NCI-H524 (cell line): ENCODE measurements at regions not wholly inside any gene's neighbourhood (a gene's known extent, or its start where the extent isn't known, plus 50 kb on each side); places are given as distances from the start of the nearest gene placed in this dataset.

Source experiments
- DNase-seq, 2 experiments: peaks; one replicate each; lab custom pipeline; 2025; lab: John Stamatoyannopoulos, UW

DNA sequence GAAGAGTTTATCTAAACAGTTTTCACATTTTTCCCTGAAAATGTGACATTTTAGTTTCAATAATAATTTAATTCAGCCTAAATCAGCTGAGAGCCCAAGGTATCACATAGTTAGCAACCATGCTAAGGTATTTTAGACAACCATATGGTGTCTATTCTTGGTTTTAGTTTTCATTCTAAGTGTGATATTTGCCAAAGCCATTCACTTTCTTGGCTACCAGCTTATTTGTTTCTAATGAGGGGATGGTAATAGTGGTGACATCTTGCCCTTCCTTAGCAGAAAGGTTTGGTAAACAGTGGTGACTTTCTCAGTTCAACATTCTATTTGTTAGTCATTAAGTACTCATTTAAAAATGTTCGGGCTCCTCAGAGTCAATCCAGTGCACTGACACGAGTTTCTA is 854.9 kb upstream of the HTR2C start:
- no peak for DNase-seq

DNA sequence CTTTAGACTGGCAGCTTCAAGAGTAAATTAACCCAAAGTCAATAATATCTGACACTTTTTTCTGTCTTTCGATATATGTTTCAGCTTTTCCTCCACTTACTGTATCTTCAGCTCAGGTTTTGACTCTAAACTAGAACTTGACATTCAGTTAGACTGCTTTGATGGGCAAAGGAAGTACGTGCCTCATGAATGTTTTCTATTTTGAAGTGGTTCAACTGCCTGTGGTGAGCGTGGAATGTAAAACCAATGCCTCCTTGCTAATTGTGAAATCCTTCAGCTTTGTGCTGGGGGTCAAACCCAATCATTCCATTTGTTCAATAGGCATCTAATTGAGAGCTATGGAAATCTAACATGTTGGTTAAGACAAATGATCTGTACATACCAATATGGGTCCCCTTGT is 857.0 kb upstream of the HTR2C start:
- DNase-seq: no peak

DNA sequence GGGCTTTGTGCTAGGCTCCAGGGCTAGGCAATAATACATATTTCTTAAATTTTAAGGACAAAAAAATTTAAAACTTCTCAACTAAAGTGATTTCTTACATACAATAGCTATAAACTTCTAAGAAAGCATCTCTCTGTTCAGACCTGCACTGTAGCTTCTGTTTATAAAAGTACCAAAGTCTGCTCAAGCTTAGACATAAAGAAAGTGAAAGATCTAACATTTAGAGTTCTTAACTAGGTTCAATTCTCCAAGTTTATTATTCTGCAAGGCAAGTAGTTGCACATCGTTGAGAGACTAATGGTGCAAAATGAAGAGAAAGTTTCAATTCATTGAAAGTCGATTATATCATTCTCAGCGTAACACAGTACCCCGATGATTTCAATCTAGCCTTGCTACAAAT is 857.4 kb upstream of the HTR2C start:
- no peak for DNase-seq

DNA sequence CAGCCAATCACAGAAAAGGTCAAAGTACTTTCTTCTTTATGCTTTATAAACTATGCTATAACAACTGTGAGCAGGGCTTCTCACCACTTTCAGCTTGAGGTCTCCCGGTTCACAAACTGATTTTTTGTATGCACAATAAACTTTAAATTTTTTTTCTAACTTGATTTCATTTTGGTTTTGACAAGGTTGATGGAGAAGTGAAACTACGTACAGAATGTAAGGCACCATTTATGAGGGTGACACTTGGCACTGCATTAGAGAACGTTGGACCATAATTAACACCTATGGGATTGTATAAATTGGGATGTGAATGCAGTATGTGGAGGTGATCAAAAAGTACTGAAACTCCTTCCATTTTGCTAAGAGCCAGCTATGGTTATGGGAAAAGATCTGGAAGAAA is 857.9 kb upstream of the HTR2C start:
- DNase-seq: no peak

DNA sequence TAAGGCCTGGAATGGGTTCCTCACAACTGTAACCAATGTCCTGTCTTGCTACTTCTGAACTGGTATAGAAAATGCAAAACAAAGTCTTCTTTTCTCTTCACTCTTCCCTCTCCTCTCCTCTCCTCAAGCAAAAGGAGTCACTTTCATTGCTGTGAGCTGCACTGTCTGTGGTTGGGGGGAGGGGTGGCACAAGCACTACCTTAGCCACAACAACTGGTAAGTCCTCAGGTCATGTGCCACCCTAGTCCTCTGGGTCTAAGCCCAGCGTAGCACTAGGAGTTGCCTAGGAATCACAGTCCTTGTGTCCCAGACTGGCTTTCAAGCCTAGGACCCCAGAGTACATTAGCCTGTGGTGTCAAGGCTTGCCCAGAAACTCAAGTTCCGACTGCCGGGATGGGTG is 859.3 kb upstream of the AMOT start:
- no peak for DNase-seq

DNA sequence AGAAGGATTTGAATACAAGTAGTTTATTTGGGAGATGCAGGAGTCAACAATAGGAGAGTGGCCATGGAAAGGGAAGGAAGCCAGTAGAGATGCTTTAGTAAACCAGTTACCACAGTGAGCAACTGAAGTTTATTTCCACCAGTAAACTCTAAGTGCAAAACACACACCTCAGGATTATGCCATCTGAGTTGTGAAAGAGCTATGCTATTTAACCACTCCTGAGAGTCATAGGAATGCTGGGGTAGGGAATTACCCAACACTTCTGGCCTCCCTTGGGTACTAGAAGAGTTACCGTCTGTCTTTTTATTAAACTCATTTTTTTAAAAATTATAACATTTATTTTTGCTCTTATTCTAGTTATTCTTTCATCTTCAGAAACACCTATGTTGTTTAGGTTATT is 834.6 kb upstream of the AMOT start:
- DNase-seq: no peak

DNA sequence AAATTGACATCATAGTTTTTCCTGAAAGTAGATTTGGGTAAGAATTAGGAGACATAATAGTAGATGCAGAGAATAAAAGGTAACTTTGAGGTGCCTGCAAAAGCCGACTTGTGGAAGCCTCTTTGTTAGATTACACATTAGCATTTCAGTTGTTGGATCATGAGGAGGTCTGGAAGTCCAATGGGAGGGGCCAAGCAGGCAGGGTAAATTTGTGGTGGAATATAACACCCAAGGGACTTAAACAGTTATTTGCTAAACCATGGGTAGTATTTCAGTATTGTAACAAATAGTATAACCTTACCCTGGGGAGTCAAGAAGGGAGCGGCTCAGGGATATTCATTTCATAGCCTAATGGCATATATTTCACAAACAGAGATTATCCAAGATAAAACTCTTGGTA is 810.7 kb upstream of the AMOT start:
- no peak for DNase-seq

DNA sequence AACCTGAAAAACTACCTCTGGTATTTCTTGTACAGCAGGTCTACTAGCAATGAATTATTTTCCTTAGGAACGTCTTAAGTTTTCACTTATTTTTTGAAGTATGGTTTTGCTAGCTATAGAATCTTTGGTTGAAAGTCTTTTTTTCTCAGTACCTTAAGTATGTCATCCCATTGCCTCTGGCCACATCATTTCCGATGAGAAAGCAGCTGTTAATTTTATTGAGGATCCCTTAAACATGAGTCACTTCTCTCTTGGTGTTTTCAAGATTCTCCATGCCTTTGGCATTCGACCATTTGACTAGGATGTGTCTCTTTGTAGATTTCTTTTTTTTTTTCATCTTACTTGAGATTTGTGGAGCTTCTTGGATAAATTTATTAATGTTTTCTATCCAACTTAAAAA is 803.8 kb upstream of the AMOT start:
- DNase-seq: no peak

DNA sequence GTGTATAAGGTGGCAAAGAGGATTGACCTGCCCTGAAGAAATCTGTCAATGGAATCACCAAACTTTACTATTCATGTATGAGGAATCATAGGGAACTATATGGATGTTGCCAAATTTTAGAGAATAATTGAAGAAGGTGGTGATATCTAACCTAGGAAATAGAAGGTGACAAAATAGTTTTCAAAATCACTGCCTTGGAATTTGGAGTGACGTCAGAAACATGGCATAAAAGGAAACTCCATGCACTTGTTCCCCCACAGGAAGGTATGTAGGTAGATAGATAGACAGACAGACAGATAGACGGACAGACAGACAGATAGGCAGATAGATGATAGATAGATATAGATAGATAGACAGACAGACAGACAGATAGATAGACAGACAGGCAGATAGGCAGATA is 793.9 kb upstream of the AMOT start:
- DNase-seq: no peak

DNA sequence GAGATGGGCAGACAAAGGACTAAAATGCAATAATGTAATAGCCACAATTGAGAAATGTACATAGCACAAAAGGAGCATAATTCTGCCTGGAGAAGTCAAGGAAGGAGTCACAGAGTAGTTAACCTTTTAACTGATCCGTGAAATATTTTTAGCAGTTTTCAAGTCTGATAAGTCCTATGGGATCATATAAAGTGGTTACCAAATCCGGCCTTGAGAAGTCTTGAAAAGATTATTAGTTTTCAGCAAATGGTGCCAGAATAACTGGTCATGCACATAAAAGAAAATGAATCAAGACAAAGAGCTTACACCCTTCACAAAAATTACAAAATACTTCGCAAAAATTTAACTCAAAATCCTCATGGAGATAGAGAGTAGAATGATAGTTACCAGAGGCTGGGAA is 788.7 kb upstream of the AMOT start:
- no peak for DNase-seq

DNA sequence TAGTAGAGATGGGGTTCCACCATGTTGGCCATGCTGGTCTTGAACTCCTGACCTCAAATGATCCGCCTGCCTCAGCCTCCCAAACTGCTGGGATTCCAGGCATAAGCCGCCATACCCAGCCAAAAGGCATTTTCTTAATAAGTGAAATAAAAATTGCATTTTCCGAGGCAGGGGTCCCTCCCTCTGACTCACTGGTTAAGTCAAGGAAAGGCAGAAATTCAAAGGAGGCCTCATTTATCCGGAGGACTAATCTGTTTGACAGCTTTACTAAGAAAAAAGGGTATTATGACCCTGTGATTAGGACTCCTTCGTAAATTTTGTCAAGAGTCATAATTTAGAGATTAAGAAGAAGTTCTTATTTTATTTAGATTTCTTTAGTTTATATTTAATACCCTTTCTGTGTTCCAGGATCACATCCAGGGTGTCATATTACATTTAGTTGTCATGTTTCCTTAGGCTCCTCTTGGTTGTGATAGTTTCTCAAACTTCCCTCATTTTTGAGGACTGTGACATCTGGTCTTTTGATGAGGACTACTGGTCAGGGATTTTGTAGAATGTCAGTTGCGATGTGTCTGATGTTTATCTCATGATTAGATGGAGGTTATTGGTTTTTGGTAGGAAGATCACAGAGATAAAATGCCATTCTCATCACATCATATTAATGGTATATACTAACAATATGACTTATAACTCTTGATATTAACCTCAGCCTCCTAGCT is 753.7 kb upstream of the AMOT start:
- peak in 1 of 2 experiments; percentile 24 for DNase-seq

DNA sequence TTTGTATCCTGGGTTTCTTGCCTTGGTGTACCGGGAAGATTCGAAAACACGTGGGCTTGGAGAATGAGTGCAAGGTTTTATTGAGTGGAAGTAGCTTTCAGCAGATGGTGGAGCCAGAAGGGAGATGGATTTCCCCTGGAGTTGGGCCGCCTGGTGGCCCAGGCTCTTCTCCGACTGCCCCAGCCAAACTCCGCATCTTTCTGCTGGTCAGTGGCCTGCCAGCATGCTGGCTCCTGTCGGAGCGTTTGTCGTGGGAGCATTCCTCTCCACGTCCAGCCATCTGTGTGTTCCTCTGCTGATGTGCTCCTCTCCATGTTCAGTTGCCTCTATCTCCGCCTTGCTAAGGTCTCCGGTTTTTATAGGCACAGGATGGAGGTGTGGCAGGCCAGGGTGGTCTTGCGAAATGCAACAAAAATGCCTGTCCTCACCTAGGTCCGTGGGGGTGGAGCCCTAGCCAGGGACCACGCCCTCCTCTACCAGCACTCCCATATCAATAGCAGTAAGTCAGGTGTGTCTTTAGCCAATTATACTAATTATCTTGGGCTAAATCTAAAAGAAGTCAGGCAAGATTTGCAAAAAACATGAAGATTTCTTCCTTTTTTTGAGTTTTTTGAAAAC is 745.8 kb upstream of the AMOT start:
- DNase-seq: no peak

DNA sequence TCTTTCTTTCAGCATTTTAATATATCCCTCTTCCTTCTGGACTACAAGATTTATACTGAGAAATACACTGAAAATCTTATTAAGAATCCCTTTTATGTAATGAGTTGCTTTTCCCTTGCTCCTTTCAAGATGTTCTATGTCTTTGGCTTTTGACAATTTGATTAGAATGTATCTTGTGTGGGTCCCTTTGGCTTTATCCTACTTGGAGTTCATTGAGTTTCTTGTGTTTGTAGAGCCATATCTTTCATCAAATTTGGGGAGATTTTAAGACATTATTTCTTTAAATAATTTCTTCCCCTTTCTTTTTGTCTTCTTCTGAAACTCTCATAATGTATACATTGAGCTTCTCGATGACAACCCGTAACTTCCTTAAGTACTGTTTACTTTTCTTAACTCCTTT is 739.9 kb upstream of the AMOT start:
- no peak for DNase-seq

DNA sequence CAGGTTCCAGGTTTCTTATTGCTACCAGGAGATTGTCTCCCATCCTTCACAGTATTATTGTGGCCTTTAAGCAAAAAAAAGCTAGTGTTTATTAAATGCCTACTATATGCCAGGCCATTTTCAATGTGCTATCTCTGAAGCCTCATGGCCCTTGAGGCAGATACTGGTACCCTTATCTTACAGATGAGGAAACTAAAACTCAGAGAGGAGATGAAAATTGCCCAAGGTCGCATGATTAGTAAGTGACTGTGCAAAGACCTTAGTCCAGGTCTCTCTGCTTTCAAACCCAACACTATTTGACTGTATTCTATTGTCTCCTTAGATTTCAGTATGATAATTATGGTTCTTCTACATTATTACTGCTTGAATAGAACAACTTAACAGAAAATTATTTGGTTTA is 717.9 kb upstream of the AMOT start:
- no peak for DNase-seq

DNA sequence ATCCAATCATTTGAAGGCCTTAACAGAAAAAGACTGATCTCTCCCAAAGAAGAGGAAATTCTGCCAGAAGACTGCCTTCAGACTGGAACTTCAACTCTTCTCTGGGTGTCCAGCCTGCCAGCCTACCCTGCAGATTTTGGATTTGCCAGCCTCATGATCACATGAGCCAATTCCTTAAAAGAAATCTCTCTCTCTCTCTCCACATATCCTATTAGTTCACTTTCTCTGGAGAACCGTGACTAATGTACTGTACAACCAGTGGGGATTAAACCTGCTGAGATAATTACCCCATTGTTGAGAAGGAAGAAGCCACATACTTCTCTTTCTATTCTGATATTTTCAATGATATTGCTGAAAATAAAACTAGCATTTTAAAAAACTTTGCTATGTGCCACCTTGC is 711.3 kb upstream of the AMOT start:
- no peak for DNase-seq

DNA sequence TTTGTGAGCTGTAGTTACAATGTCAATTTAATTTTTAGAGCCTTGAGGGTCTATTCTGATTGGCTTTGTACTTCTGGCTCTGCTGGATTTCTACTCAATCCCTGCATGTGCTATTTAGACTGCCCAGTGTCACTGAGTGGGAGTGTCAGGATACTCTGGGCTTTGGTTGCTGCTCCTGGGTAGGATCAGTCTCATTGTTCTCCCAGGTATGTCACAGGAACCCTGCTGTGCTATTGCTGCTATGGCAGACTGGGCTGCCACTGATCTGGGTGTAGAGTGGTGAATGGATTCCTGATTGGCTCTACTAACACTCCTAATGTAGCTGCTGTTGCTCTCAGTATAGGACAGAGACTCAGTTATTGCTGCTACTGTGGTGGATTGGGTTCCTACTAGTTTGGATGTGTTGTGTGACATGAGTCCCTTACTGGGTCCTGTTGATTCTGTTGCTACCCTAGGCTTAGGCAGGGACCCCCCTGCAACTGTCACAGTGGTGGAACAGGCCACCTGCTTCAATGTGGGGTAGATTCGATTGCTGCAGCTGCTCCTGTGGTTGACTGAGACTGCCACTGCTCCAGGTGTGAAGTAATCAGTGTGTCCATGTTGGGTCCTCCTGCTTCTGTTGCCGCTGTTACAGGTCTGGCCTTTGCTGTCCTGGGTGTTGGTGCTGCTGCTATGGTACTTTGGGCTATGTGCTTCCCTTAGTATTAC is 707.8 kb upstream of the AMOT start:
- DNase-seq: no peak

DNA sequence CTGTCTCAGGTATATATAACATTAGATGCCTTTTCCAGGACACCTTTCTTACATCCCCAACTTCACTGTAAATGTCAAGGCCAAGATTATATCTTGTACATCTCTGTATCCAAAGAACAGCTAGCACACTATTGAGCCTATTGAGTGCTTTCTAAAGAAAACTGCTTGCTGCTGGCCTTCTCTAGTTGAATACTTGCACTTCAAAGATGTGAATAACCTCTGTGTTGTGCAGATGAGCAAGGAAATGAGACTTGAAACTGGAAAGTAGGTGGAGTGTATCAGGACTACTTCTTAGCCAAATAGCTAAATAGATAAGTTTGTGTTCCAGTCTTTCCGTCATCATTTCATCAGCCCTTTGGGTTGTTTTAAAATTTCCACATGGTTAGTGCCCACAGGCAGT is 704.4 kb upstream of the AMOT start:
- DNase-seq: no peak

DNA sequence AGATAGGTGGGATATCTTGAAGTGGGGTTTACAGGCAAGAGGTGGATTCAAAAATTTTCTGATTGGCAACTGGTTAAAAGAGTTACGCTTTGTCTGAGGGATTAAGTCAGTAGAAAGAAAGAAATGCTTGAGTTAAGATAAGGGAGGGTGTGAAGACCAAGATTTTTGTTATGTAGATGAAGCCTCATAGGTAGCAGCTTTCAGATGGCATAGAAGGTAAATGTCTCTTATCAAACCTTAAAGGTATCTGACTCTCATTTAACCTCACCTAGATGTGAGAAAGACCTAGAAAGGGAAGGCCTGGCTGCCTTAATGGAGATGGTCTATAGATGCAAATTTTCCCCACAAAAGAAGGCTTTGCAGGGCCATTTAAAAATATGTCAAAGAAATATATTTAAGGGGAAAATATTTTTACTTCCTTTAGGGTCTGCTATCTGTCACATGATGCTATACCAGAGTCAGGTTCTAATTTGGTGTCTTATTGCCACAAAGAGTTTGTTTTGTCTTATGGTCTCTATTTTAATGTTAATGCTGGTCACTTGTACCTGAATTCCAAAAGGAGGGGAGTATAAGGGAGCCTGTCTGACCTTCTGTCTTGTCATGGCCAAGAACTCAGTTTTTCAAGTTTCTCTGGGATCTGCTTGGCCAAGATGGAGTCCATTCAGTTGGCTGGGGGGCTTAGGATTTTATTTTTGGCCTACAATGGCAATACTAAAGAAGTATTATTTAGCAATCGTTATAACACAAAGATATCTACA is 699.1 kb upstream of the AMOT start:
- no peak for DNase-seq

DNA sequence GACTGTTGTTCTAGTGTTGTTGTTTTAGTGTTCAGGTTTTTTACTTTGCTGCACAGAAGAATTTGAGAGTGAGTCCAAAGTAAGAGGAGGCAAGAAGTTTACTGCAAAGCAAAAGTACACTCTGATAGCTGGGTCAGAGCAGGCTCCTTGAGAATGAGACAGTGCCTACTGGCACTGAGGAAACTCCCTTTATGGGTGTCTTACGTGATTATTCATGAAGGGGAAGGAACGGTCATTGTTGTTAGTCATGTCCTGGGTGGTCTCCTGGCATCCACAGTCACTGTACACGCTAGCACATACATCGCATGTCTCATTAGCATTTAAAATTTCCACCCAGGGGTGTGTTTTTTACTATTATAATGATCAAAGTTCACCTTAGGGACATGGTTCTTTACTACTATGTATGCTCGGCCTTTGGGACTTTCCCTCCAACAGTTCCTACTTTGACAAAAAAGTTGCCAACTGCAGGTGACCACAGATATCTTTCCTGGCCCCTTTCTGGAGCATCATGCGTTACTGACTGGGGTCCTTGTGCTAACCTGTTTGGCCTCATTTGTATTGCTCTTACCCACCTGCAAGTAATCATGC is 688.9 kb upstream of the AMOT start:
- DNase-seq: no peak

DNA sequence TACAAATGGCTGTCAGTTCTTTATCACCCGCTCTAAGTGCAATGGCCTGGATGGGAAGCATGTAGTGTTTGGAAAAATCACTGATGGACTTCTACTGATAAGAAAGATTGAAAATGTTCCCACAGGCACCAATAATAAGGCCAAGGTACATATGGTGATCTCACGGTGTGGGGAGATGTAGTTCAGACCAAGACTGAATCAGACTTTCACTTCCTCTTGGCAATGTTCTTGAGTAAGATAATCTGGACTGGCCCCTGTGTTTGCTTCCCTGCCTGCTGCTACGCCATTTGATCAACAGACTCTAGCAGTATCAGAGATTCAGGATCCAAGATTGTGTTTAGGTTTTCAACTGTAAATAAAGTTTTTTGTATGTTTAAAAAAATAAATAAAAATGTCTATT is 682.2 kb upstream of the AMOT start:
- no peak for DNase-seq

DNA sequence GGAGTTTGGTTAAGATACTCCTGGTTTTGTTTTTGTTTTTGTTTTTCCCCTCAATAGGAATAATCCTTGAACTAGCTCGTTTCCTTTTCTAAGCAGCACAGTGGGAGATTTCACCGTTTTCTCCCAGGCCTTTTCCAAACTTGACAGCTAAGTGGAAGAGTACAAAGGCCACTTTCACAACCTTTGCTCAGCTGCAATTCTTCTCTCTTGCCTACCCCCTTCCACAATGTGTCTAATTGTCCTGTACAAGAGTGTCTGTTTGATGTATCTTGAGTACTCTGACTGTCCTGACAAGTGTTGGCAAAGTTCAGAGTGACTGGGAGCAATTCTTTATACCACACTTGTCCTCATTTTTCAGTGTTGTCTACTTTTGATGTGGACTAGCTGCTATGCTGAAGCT is 674.3 kb upstream of the AMOT start:
- no peak for DNase-seq

DNA sequence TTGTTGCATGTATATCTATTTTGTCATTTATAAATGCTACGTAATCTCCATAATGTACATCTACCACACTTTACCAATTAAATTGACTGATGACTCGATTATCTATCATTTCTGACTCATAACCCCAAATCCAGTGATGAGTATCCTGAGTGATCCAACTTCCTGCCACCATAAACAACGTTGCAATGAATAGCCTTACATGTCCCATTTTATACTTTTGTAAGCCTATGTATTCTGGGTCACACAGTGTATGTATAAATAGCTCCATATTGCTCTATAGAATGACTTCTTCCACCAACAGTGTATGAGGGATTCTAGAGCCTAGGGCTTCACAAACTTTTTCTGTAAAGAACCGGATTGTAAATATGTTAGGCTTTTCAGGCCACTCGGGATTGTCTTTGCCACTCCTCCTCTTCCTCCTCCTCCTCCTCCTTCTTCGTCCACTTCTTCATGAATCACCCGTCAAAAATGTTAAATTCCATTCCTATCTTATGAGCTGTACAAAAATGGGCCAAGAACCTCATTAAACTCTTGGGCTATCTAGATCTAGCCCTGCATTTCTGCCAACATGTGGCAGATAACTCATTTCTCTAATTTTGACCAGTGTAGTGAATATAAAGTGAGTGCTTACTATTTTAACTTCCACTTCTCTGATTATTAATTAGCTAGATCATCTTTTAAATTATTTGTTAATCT is 672.2 kb upstream of the AMOT start:
- no peak for DNase-seq
